Islet of Langerhans (tissue), 1 donor: ENCODE measurements at regions not wholly inside any gene's neighbourhood (a gene's known extent, or its start where the extent isn't known, plus 50 kb on each side); places are given as distances from the start of the nearest gene placed in this dataset.

ENCODE experiments used
- FAIRE-seq: peaks from one replicate; lab custom pipeline; 2011; peaks lifted over from hg19 to GRCh38; lab: Jason Lieb, UNC

DNA sequence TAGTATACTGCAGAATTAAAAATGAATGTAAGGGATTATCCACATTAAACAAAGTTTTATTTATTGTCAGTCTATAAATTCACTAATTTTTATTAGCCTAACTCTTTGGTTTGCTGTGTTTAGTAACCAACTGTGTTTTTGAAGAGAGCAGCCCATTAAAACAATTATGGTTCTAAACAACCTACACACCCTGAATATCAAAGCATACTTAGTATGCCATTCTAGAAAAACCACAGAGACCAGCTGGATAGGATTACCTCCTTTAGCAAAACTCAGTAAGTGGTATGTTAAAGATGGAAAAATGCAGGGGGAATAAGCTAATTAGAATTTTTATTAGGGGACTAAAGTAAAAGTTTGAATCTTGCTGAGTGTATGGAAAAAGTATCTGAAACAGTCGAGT is 1981.7 kb upstream of the NUDT12 start:
- no peak for FAIRE-seq

DNA sequence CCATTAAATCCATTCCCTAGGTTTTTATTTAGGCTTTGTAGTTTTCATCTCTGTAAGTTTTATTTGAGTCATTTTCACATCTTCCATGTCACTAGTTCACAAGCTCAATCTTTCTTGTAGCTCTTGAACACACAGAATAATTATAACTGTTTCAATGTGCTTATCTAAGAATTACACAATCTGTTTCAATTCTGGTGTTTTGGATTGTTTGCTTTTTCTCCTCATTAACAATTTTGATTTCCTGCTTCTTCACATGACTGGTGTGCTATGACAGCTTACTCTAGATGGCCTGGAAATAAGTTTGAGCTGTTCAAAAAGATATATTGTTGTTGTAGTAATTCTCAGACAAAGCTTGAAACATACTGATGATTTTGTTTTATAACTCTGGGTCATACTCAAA is 1974.1 kb upstream of the NUDT12 start:
- no peak for FAIRE-seq

DNA sequence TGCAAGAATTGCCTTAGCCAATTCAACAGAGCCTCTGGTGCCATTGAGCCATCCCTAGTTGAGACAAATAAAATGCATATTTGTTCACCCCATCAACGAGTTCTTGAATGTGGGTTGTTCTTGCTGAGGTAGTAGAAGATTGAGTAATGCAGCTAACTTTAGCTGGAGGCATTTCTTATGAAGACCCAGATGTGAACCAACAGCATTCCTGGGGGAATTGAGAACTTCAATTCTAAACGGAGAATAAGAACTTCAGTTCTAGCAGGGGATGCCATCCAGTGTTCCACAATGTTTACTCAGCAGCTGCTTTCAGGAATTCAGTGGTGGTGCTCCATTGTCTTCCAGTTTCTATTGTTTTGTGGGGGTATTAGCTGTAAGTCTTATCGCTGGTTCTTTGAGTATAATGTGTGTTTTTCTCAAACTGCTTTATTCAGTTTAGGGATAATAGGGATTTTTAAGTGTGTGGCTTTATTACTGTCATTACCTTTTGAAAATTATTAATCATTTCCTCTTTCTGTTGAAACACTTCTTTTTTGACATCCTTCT is 1968.2 kb upstream of the NUDT12 start:
- FAIRE-seq: no peak

DNA sequence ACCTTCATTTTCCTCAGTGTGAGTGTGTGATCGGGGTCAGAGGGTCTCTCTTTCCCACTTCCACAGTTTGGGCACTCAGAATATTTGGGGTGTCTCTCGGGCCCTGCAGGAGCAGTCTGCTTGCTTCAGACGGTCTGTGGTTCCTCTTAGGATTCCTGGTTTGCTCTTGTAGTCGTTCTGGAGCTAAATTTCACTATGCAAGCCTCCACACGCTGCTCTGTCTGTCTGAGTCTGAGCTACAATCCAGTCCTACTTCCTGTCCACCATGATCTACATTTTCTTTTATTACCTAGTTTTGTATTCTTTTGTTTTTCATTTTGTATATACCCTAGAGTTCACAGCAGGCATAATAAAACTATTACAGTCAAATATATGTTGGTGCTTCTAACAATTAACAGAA is 1967.3 kb upstream of the NUDT12 start:
- FAIRE-seq: no peak

DNA sequence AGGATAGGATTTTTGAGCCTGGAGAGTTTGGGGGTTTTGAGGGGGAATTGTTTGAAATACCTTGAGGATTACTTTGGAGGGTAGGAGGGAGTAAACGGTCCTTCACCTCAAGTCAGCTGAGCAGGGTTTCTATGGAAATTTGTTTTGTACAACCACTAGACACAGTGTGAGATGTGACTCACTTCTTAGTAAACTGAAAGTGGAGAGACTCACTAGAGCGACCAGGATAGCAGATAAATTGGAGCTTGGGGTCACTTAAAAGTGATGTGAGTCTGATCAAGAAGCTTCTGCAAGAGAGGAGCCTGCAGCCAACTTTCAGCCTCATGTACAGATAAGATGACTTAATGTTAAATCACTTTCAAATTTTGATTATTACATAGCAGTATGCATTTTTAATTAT is 1945.9 kb upstream of the NUDT12 start:
- FAIRE-seq: no peak

DNA sequence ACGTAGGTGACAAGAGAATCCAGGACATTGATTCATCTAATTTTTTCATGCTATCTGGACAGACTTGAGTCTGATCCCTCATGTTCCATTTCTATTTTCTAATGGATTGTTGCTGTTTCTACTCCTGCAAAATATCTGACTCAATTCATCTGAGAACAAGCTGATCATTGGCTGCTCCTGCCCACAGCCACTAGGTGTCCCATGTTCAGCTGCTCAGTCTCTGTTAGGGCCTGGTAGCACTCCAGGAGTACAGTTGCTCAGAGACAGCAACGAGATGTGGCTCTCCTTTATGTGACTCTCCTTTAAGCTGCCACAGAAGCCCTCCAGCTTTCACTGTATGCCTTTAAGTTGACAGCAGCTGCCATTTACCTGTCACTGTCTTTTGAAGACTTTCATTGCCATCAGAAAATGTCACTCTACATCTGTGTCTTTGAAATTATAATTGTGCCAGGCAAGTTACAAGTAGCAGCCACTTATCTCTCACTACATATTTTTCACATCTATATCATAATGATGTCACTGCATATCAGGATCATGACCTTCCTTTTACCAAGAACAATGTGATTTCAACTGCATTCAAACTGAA is 1944.2 kb upstream of the NUDT12 start:
- FAIRE-seq: no peak

DNA sequence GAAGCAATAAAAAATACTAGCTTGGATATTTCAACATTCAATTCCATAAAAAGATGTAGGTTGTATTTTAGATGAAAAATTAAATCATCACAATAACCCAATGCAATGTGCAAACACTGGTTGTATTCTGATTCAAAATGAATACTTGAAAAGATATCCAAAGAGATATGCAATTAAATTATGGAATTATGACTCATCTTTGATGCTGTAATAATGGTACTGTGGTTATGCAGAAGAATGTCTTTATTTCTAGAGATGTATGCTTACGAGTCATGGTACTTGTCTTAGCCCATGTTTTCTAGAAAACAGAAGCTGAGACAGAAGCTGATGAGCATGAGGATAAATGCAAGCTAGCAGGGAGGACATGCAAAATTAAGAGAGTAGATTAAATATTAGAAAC is 1941.4 kb upstream of the NUDT12 start:
- no peak for FAIRE-seq

DNA sequence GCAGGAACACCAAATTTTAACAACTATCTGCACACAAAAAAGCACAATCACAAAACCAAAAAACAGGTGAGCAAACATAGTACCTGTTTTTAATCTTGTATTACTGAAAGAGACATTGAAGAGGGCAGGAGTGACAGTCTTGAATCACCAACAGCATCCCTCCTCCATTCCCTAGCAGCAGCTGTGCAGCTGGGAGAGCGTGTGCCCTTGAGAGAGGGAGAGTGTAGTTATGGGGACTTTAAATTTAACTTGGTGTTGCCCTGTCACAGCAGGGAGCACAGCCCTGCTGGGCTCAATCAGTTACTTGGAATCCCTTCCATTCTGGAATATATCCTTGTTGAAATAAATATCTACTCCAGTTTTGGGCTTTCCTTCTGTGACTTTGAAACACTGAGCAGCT is 1938.7 kb upstream of the NUDT12 start:
- FAIRE-seq: no peak

DNA sequence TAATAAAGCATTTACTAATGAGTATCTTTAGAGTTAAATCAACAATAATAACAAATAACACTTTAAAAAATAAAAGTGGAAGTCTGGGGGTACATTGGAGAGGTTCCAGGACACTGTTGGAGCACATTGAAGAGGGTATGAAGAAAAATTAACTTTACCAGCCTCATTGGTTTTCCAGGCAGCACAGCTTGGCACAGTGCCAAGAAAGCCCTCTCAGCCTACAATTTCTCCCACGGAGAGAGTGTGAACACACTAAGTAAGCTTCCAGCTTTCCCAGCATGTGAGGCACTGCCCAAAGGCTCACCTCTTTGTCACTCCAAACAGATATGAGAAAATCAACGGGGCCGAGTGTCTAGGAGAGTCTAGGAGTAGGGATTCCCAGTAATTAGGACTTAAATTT is 1912.8 kb upstream of the NUDT12 start:
- no peak for FAIRE-seq

DNA sequence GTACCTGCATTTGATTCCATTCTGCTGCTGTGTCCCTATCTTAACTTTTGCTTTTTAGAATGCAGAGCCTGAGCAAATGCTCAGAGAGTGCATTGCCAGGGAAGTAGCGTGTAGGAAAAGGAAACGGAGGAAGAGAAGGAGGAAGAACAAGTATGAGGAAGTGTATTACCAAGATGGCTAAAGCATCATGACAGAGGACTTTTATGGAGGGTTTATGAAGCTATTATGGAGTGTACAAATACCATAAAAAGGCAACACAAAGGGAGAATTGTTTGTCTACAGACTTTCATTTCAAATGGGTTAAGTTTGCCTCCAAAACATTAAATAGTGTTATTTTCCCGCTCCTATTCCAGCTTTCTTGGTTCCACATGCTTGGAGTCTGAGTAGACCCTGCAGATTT is 1899.8 kb upstream of the NUDT12 start:
- no peak for FAIRE-seq

DNA sequence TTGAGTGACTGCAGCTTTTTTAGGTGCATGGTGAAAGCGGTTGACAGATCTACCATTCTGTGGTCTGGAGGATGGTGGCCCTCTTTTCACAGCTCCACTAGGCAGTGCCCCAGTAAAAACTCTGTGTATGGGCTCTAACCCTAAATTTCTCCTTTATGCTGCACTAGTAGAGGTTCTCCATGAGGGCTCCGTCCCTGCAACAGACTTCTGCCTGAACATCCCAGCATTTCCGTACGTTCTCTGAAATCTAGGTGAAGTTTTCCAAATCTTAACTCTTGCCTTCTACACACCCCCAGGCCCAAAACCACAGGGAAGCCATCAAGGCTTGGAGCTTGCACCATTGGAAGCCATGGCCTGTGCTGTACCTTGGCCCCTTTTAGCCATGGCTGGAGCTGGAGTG is 1898.1 kb upstream of the NUDT12 start:
- FAIRE-seq: no peak

DNA sequence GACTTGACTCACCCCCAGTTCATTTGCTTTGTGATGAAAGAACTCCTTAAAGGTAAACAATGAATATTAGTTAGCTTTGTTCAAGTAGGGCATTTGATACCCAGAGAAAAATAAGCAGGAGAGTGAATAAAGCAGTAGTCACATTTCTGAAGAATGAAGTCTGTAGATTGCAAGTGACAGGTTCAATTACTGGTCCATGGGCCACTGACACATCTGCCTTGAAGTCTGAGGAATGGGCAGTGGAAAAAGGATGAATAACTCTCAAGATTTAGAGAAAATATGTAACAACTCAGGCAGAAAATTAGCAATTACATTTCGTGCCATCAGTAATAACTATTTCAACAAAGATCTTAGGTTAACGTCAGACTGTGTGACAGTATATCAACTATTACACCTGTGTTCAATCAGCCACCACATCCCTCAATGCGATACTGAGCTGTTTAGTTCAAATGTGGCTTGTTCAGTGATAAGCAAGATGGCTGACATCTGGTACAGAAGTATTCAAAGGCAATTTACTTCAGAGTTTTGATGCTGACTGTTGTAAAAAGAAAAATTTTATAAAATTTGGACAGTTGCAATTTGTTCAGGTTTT is 1890.7 kb upstream of the NUDT12 start:
- FAIRE-seq: no peak

DNA sequence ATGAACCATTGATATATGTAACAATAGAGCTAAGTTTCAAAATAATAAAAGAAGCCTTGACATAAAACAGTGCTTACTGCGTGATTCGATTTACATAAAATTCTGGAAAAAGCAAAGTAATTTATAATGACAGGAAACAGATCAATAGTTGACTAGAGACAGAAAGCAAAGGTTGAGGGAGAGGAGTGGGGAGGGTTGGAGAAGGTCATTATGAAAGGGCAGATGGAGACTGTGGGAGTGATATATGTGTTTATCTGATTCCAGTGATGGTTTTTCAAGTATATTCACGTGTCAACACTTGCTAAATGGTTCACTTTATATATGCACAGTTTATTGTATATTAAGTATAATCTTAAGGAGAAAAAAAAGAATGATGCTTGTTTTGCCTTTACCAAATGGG is 1885.7 kb upstream of the NUDT12 start:
- no peak for FAIRE-seq

DNA sequence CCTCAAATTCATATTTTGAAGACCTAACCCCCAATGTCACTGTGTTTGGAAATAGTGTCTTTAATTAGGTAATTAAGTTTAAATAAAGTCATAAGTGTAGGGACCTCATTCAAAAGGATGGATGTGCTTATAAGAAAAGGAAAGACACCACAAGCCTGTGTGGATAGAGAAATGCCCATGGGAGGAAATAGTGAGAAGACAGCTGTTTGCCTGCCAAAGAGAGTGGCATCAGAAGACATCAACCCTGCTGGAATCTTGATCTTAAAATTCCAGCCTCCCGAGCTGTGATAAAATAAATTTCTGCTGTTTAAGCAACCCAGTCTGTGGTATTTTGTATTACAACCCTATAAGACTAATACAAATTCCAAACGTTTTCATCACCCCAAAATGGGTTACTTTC is 1867.9 kb upstream of the NUDT12 start:
- FAIRE-seq: no peak

DNA sequence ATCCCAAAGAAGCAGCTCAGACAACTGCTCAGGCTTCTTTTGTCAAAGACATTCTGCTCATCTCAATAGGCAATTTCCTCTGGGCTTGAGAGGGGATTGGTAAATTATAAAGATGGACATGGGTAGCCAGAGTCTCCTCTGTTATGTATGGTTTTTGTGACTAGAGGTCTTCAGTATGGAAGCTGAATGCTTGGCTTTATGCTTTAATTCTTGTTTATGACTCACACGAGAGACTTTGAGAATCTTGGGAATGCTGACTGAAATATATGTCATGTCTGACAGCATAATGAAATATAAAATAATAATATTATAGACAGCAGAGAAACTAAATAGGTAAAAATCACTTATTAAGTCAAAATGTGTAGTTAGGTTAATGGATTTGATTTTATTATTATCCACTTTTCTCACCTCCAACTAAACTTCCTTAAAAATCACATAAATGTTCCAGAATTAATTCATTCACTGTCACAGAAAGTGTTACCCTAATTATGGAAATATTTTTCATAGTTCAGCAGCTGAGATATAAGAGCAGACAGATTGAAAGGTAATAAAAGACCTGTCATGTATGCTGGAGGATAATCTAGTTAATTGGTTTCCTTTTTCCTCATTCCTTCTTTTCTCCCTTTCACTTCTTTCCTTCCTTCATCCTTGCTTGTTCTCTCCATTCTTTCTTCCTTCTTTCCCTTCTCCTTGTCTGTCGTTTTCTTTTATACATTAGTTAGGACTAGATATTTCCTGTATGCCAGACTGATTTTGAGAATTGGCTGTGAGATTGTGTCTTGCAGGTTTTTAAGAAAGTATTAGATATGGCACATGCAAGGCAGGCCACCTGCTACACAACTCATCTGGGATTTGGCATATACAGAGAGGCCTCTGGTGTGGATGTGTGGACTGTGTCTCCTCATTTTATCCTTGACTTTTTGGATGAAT is 1866.1 kb upstream of the NUDT12 start:
- FAIRE-seq: no peak

DNA sequence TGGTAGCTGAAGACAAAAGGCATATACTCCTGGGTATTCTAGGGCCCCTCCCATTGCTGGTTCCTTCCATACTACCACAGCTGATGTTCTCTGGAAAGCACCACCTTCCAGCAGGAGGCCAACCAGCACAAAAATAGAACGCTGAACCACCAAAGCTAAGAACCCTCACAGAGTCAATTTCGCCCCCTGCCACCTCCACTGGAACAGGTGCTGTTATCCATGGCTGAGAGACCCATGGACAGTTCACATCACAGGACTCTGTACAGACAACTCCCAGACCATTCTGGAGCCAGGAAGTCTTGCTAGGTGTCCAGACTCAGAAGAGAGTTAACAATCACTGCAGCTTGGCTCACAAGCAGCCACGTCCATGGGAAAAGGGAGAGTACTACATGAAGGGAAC is 1851.5 kb upstream of the NUDT12 start:
- FAIRE-seq: no peak

DNA sequence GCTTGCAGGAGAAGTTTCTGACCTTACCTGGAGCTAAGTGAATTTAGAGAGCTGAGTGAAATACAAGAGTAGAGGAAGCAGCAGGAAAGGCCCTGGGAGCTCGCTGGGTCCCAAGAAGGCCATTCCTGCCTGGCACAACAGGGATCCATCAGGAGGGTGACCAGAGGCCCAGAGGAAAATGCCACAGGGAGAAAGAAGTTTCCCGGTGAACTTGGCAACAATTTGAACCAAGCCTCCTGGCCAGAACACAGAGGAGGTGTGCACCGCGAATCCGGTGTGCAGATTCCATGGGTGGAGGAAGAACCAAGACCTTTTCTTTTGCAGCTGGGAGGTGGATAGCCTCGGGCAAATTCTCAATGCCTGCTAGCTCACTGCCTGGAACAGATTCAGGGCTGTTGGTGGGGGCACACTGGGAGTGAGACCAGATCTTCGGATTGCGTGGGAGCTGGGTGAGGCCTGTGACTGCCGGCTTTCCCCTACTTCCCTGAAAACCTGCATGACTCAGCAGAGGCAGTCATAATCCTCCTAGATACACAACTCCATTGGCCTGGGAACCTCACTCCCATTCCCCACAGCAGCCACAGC is 1850.9 kb upstream of the NUDT12 start:
- FAIRE-seq: no peak

DNA sequence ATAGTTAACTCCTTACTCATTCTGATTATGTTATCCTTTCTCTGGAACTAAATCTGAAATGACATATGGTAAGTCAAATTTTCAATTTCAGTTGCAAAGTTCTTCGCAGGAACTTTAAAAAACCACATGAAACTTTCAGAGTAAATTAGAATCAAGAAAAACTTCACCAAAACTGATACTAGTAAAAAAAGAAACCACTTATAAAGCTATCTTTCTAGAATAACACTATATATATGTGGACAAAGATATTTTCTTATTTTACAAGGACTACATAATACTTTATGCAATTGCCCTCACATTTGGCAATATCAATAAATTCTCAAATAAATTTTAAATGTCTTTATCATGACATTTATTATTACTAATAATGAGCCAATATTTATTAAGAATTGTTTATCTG is 1847.1 kb upstream of the NUDT12 start:
- FAIRE-seq: no peak

DNA sequence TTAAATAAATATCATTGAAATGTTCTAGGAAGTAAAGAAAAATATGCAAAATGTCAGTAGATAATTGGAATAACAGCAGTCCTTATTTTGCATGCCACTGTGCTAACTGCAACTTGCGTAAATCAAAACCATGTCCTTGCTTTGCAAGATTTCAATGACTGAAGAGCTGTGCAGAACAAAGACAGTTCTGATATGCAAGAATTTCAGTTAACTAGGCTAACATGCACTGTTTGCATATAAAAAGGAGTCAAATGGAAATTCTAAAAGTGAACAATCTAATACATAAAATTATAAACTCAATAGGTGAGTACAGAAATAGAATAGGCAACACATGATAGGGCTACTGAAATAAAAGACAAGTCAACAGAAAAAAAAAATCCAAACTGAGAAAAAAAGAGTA is 1844.6 kb upstream of the NUDT12 start:
- FAIRE-seq: no peak

DNA sequence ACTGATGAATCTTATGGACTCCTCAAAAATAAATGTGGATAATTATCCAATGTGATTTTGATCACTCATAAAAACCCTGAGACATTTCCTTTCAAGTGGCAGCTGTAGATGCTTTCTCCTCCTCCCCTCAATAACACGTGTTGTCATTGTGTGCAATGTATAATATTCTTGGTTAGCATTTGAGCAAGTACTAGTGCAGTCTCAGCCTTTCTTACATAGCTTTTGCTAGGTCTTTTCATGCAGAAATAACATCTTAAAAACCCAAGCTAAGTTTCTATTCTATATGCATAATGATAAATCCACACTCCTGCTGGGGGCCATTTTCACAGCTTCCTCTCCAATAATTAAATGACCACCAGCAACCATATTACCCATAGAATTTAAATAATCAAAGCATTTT is 1835.2 kb upstream of the NUDT12 start:
- FAIRE-seq: no peak

DNA sequence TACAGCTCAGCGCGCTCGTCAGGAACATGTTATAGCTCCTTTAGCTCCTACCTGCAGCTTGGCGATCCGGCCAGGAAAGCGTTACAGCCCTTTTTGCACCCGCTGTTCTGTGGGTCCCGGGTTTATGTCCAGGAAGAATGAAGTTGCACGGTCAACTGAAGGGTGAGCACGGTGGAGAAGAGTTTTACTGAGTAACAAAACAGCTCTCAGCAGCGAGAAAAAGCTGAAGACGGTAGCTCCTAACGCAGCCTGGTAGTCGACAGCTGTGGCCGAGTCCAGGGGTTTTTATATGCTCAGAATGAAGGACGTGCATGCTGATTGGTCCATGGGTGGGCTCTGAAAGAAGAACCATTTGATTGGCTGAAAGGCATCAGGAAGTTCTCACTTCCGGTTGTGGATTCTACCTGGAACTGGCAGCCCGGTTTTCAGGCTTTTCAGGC is 1830.1 kb upstream of the NUDT12 start:
- no peak for FAIRE-seq

DNA sequence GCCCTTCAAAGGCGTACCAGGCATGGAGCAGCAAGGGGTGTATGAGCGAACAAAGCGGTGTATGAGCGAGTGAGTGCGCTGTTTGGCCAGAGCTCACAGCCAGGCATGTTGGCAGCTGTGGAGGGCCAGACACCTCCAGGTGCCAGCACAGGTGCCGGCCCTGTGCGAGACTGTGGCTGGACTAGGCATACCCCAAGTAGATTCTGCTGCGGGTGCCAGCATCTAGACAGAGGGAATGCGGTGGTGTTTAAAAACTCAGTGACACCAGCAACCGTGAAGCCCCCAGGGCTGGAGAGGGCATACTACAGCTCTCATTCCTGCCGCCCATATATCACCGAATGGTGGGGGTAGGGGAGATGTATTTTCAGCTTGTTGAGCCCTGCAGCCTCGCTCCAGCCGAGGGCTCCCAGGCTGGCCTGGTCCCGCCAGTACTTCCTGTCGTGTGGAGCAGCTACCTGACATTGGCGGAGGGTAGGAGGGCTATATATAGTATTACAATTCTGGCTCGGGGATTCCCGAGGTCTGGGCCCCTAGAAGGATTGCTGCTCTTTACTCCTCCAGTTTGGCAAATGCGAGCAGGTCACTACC is 1829.6 kb upstream of the NUDT12 start:
- FAIRE-seq: no peak

DNA sequence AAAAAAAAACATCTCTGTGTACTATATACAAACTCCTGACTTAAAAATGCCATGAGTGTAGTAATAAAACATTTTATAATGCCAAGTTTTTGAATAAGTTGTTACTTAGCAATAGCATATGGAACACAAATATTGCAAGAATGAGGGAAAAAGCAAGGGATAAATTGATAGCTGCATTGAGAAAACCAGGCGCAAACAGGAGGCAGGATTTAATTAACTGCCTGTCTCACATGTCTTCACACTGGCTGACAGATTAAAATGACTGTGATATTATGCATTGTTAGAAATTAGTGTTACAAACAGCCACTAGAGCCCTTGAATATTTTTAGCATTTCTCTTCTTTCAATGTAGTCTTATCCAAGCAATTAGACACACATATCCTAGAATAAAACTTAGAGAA is 1817.5 kb upstream of the NUDT12 start:
- FAIRE-seq: no peak
